ENCODE measurements at regions not wholly inside any gene's neighbourhood (a gene's known extent, or its start where the extent isn't known, plus 50 kb on each side); places are given as distances from the start of the nearest gene placed in this dataset.

DNA sequence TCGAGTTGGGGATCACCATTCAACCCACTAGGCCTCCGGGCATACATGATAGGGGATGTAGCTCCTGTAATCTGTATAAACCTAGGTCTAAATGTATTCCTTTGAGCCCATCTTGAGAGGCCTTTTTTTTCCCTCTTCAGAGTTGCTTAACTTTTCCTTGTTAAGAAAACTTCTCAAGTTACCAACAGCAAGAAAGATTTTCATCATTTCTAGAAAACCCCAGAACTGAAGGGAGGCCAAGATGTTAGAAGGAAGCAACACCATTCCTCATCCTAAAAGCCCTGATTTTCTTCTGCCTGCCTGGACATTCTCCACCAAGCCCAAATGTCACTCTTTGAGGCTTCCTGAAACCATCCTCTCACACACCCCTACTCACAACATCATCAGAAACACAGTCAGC is 79.4 kb downstream of the TMPRSS5 start (continued):
- no peak for TF ChIP-seq ZNF462 (CRISPR knock-in tag; IDR thresholded peaks at IDR 0.05)

GRCh38 chr11:113623114-113623513 is 83.0 kb downstream of the TMPRSS5 start:
- Histone ChIP-seq H4K20me1 (replicated peaks; ENCODE audit: insufficient read depth) (no peaks in the 10 kb centered on the region), H2AFZ (no peak overlapping the region), H3F3A (replicated peaks; ENCODE audit: low read depth) (0 out of 2 replicates have a peak, but pooled peaks cover 2% of the 10 kb centered on the region), H3K79me2 (replicated peaks; ENCODE audit: insufficient read depth) (no peaks in the 10 kb centered on the region), H3K4me2 (no peak overlapping the region), H3K9me2 (ENCODE audit: insufficient read depth) (0 out of 2 replicates have a peak, but pooled peaks cover 3% of the 10 kb centered on the region), H3K27ac (ENCODE audit: low read depth) (no peak overlapping the region), H3K36me3 (ENCODE audit: insufficient read depth) (no peaks in the 10 kb centered on the region; the same call in 1 of the 2 replicates), H3K4me3 (no peak overlapping the region), H3K27me3 (ENCODE audit: insufficient read depth) (0 out of 2 replicates have a peak, but pooled peaks cover 4% of the 10 kb centered on the region), H3K4me1 (ENCODE audit: insufficient read depth) (peaks cover 6% of the 10 kb centered on the region; the same call in 1 of the 2 replicates)
- H3K4me1 Mint-ChIP-seq, result peaks cover 5% of the 10 kb centered on the region; the same call in 2 of the 3 replicates
- H3K27ac Mint-ChIP-seq, result no peak overlapping the region
- H3K9me3 Mint-ChIP-seq, result peaks cover 11% of the 10 kb centered on the region
- no peak for ATAC-seq
- peaks cover 4% of the 10 kb centered on the region; the same call in 2 of the 3 replicates for H3K36me3 Mint-ChIP-seq (ENCODE audit: low read depth)
- DNase-seq (ENCODE audit: low spot score), result no peak
- no peak overlapping the region for H3K4me3 Mint-ChIP-seq
- no peaks in the 10 kb centered on the region for H3K27me3 Mint-ChIP-seq (ENCODE audit: insufficient read depth, low read depth, poor library complexity)
- TF ChIP-seq STAT1 (IDR thresholded peaks at IDR 0.05; ENCODE audit: unreplicated experiment) (no peak), ZNF114 (CRISPR knock-in tag; IDR thresholded peaks at IDR 0.05) (no peak), NANOG (IDR thresholded peaks at IDR 0.05; ENCODE audit: borderline replicate concordance) (no peak), ZNF462 (CRISPR knock-in tag; IDR thresholded peaks at IDR 0.05) (no peak), JUNB (IDR thresholded peaks at IDR 0.05; ENCODE audit: unreplicated experiment) (no peak)
- TF ChIP-seq, protein P1, sequence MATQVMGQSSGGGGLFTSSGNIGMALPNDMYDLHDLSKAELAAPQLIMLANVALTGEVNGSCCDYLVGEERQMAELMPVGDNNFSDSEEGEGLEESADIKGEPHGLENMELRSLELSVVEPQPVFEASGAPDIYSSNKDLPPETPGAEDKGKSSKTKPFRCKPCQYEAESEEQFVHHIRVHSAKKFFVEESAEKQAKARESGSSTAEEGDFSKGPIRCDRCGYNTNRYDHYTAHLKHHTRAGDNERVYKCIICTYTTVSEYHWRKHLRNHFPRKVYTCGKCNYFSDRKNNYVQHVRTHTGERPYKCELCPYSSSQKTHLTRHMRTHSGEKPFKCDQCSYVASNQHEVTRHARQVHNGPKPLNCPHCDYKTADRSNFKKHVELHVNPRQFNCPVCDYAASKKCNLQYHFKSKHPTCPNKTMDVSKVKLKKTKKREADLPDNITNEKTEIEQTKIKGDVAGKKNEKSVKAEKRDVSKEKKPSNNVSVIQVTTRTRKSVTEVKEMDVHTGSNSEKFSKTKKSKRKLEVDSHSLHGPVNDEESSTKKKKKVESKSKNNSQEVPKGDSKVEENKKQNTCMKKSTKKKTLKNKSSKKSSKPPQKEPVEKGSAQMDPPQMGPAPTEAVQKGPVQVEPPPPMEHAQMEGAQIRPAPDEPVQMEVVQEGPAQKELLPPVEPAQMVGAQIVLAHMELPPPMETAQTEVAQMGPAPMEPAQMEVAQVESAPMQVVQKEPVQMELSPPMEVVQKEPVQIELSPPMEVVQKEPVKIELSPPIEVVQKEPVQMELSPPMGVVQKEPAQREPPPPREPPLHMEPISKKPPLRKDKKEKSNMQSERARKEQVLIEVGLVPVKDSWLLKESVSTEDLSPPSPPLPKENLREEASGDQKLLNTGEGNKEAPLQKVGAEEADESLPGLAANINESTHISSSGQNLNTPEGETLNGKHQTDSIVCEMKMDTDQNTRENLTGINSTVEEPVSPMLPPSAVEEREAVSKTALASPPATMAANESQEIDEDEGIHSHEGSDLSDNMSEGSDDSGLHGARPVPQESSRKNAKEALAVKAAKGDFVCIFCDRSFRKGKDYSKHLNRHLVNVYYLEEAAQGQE (IDR thresholded peaks at IDR 0.05; ENCODE audit: unreplicated experiment), result no peak
